Retina (tissue), 1 donor: ENCODE measurements at regions not wholly inside any gene's neighbourhood (a gene's known extent, or its start where the extent isn't known, plus 50 kb on each side); places are given as distances from the start of the nearest gene placed in this dataset.

Source experiments
- DNase-seq: peaks from one replicate; pipeline ENCODE4 v3.0.0-alpha.2; 2016

- no peak for DNase-seq
These were observed 593.8 kb downstream of the CDK5RAP2 start for GRCh38 chr9:119986205-119986604.

GRCh38 chr9:119974026-119974425 lies 604.8 kb upstream of the BRINP1 start:
- no peak for DNase-seq

- DNase-seq = peak; percentile 82
These were observed 599.8 kb upstream of the BRINP1 start for GRCh38 chr9:119968836-119969707.

- DNase-seq = no peak
These were observed 598.8 kb upstream of the BRINP1 start for GRCh38 chr9:119967867-119968535.

GRCh38 chr9:119963798-119964372 lies 594.6 kb upstream of the BRINP1 start:
- DNase-seq = peak; percentile 40

- no peak for DNase-seq
These were observed 594.1 kb upstream of the BRINP1 start for GRCh38 chr9:119963258-119963797.

GRCh38 chr9:119961774-119962424 lies 592.7 kb upstream of the BRINP1 start:
- DNase-seq = peak; percentile 44

- DNase-seq = no peak
These were observed 590.8 kb upstream of the BRINP1 start for GRCh38 chr9:119959846-119960545.

GRCh38 chr9:119956111-119956510 lies 586.9 kb upstream of the BRINP1 start:
- no peak for DNase-seq

GRCh38 chr9:119955276-119955675 lies 586.0 kb upstream of the BRINP1 start:
- DNase-seq = no peak

- no peak for DNase-seq
These were observed 582.4 kb upstream of the BRINP1 start for GRCh38 chr9:119951591-119951990.

GRCh38 chr9:119951090-119951489 lies 581.9 kb upstream of the BRINP1 start:
- DNase-seq = no peak

GRCh38 chr9:119945686-119946085 lies 576.5 kb upstream of the BRINP1 start:
- DNase-seq = no peak

GRCh38 chr9:119941091-119941490 lies 571.9 kb upstream of the BRINP1 start:
- peak; percentile 52 for DNase-seq

- DNase-seq = no peak
These were observed 569.6 kb upstream of the BRINP1 start for GRCh38 chr9:119938871-119939270.

- no peak for DNase-seq
These were observed 565.3 kb upstream of the BRINP1 start for GRCh38 chr9:119934497-119934896.

- DNase-seq = no peak
These were observed 564.0 kb upstream of the BRINP1 start for GRCh38 chr9:119933191-119933590.

GRCh38 chr9:119924736-119925135 lies 555.5 kb upstream of the BRINP1 start:
- no peak for DNase-seq

GRCh38 chr9:119917175-119917574 lies 547.9 kb upstream of the BRINP1 start:
- DNase-seq = no peak

GRCh38 chr9:119907056-119907455 lies 537.8 kb upstream of the BRINP1 start:
- no peak for DNase-seq

GRCh38 chr9:119905724-119906123 lies 536.5 kb upstream of the BRINP1 start:
- no peak for DNase-seq

- no peak for DNase-seq
These were observed 534.6 kb upstream of the BRINP1 start for GRCh38 chr9:119903851-119904250.
